NB4 (cell line): ENCODE measurements at regions not wholly inside any gene's neighbourhood (a gene's known extent, or its start where the extent isn't known, plus 50 kb on each side); places are given as distances from the start of the nearest gene placed in this dataset.

Source experiments
- POLR2A ChIP-seq: IDR thresholded peaks from 2 replicates; pipeline ENCODE4 v1.6.1; 2011; ENCODE audit warnings: mild to moderate bottlenecking; ENCODE audit not compliant: insufficient read length; ENCODE audit errors: extremely low read depth
- TF ChIP-seq, protein P1 (sequence below): IDR thresholded peaks from 2 replicates; pipeline ENCODE4 v1.6.1; 2011; ENCODE audit warnings: low read depth, low read length
- TF ChIP-seq, protein P2 (sequence below): IDR thresholded peaks from one replicate; pipeline ENCODE4 v1.5.1; 2012; ENCODE audit warnings: low read depth, low read length

GRCh38 chr10:109698086-109698485 lies 225.2 kb downstream of the XPNPEP1 start:
- TF ChIP-seq, protein P1, sequence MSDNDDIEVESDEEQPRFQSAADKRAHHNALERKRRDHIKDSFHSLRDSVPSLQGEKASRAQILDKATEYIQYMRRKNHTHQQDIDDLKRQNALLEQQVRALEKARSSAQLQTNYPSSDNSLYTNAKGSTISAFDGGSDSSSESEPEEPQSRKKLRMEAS: no peak
- TF ChIP-seq, protein P2, sequence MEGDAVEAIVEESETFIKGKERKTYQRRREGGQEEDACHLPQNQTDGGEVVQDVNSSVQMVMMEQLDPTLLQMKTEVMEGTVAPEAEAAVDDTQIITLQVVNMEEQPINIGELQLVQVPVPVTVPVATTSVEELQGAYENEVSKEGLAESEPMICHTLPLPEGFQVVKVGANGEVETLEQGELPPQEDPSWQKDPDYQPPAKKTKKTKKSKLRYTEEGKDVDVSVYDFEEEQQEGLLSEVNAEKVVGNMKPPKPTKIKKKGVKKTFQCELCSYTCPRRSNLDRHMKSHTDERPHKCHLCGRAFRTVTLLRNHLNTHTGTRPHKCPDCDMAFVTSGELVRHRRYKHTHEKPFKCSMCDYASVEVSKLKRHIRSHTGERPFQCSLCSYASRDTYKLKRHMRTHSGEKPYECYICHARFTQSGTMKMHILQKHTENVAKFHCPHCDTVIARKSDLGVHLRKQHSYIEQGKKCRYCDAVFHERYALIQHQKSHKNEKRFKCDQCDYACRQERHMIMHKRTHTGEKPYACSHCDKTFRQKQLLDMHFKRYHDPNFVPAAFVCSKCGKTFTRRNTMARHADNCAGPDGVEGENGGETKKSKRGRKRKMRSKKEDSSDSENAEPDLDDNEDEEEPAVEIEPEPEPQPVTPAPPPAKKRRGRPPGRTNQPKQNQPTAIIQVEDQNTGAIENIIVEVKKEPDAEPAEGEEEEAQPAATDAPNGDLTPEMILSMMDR: no peak
- no peak for TF ChIP-seq POLR2A
